Endothelial cell of umbilical vein (primary cell): ENCODE measurements at regions not wholly inside any gene's neighbourhood (a gene's known extent, or its start where the extent isn't known, plus 50 kb on each side); places are given as distances from the start of the nearest gene placed in this dataset.

Experiments used
- POLR2A ChIP-seq: IDR thresholded peaks from 2 replicates; pipeline ENCODE4 v1.6.1; 2012; ENCODE audit warnings: low read depth, mild to moderate bottlenecking, control low read depth, low read length
- POLR2AphosphoS5 ChIP-seq: IDR thresholded peaks from 2 replicates; pipeline ENCODE4 v1.6.1; 2012; ENCODE audit warnings: low read depth, mild to moderate bottlenecking, control low read depth, low read length, moderate library complexity; ENCODE audit not compliant: insufficient read depth
- TF ChIP-seq, protein P1 (sequence below): IDR thresholded peaks from 2 replicates; pipeline ENCODE4 v1.6.1; 2011; ENCODE audit not compliant: insufficient read depth, insufficient read length
- TF ChIP-seq, protein P2 (sequence below), 2 donors: IDR thresholded peaks; 1 replicate in 1 of 2; 2 replicates in 1 of 2; pipeline ENCODE4 v1.5.1; 2011; ENCODE audit warnings: low read length in 2 of 2, mild to moderate bottlenecking in 2 of 2, moderate library complexity in 2 of 2, control low read depth in 1 of 2, inconsistent platforms in 1 of 2, low read depth in 1 of 2; ENCODE audit not compliant: insufficient read depth in 1 of 2; ENCODE audit errors: extremely low read depth in 1 of 2

DNA sequence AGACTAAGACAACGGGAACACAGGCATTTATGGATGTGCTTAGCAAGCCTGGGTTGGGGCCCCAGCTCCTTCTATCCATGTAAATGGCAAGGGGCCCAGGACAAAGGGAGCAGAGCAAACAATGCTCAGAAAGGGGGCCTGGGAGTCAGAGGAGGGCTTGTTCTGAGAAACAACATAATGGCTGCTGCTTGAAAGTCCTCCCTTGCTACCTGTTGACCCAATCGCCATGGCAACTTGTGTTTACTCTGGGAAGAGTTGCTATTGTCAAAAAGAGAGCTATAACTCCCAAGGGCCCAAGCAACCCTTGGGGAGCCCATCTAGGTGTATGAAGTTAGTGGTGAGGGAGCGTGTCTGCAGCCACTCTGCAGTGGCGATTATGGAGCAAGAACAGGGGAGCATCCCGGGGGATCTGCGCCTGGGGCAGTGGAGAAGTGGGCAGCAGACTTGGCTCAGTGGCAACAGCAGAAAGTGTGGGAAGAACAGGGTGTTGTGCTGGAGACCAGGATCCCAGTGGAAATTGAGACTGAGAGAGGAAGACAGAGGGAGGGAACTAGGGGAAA, 118.7 kb upstream of the NLRP1 start:
- TF ChIP-seq, protein P1, sequence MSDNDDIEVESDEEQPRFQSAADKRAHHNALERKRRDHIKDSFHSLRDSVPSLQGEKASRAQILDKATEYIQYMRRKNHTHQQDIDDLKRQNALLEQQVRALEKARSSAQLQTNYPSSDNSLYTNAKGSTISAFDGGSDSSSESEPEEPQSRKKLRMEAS, result no peak
- TF ChIP-seq POLR2A (no peak), POLR2AphosphoS5 (no peak)
- TF ChIP-seq, protein P2, sequence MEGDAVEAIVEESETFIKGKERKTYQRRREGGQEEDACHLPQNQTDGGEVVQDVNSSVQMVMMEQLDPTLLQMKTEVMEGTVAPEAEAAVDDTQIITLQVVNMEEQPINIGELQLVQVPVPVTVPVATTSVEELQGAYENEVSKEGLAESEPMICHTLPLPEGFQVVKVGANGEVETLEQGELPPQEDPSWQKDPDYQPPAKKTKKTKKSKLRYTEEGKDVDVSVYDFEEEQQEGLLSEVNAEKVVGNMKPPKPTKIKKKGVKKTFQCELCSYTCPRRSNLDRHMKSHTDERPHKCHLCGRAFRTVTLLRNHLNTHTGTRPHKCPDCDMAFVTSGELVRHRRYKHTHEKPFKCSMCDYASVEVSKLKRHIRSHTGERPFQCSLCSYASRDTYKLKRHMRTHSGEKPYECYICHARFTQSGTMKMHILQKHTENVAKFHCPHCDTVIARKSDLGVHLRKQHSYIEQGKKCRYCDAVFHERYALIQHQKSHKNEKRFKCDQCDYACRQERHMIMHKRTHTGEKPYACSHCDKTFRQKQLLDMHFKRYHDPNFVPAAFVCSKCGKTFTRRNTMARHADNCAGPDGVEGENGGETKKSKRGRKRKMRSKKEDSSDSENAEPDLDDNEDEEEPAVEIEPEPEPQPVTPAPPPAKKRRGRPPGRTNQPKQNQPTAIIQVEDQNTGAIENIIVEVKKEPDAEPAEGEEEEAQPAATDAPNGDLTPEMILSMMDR (IDR thresholded peaks at IDR 0.05; ENCODE audit: extremely low read depth in 1 of 2, insufficient read depth in 1 of 2, low read depth in 1 of 2, low read length in 2 of 2), result no peak
